ENCODE measurements at regions not wholly inside any gene's neighbourhood (a gene's known extent, or its start where the extent isn't known, plus 50 kb on each side); places are given as distances from the start of the nearest gene placed in this dataset.

DNA sequence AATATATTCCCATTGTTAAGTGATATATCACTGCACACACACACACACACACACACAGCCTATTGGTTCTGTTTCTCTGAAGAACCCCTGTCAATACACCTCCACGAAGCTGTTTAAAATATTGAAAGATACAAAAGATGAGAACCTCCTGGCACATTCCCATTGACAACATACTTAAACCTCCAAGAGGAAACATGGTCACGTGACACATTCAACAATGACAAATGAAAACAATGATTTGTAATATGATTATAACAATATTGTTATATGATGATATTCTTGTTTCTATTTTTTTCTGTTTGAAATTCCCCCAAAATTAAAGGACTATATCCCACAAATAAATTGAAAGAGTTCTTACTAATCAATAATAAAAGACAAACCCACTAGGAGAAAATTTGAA, 1344.9 kb downstream of the BRD1 start:
- TF ChIP-seq CTCF (IDR thresholded peaks at IDR 0.05), result no peak
- no peak for TF ChIP-seq POLR2A (IDR thresholded peaks at IDR 0.05)

Measured in adrenal gland (tissue), 5 donors.